H1 (cell line): ENCODE measurements at regions not wholly inside any gene's neighbourhood (a gene's known extent, or its start where the extent isn't known, plus 50 kb on each side); places are given as distances from the start of the nearest gene placed in this dataset.
"Not testable (repeated sequence)": the region's sequence is repeated elsewhere in the genome, so short reads cannot be mapped to it uniquely, and the experiment has no call there.

ENCODE experiments used
- CTCF ChIA-PET: fragments of 300-600 bp; sonication (Branson Sonifier 250); formaldehyde crosslinking; loops from one replicate; lab custom pipeline; 2021; ENCODE audit not compliant: partially characterized antibody; lab: Charles Lee
- POLR2A ChIA-PET: fragments of 300-600 bp; sonication (Branson Sonifier 250); formaldehyde crosslinking; loops from one replicate; lab custom pipeline; 2021; ENCODE audit warnings: inconsistent platforms; ENCODE audit not compliant: partially characterized antibody; lab: Charles Lee
- DNase-seq, 2 experiments: peaks; one replicate each; pipeline versions ENCODE4 v3.0.0 to v3.0.0-alpha.2; 2010 to 2022; ENCODE audit warnings: low spot score in 2 of 2, low read depth in 1 of 2, mixed read lengths in 1 of 2
- FAIRE-seq: peaks from 2 replicates; lab custom pipeline; 2011; peaks lifted over from hg19 to GRCh38; lab: Jason Lieb, UNC
- H2AFZ ChIP-seq: 2 replicates; pipeline ENCODE4 v1.8.1; 2012; ENCODE audit warnings: low read length, inconsistent platforms
- H2AK5ac ChIP-seq: 2 replicates; pipeline ENCODE4 v1.6.1; 2013; ENCODE audit warnings: low read depth, low read length
- H2BK120ac ChIP-seq: replicated peaks from 2 replicates; pipeline ENCODE3; 2013; ENCODE audit warnings: low read depth, low read length, inconsistent platforms
- H2BK12ac ChIP-seq: 2 replicates; pipeline ENCODE4 v1.6.1; 2013; ENCODE audit warnings: low read depth, low read length
- H2BK15ac ChIP-seq: 2 replicates; pipeline ENCODE4 v1.6.1; 2013; ENCODE audit warnings: low read length
- H2BK20ac ChIP-seq: 2 replicates; pipeline ENCODE4 v1.6.1; 2013; ENCODE audit warnings: low read length
- H2BK5ac ChIP-seq: 2 replicates; pipeline ENCODE4 v1.6.1; 2013; ENCODE audit warnings: low read depth, low read length
- H3K14ac ChIP-seq: 2 replicates; pipeline ENCODE4 v1.6.1; 2013; ENCODE audit warnings: inconsistent platforms; ENCODE audit not compliant: insufficient read length
- H3K18ac ChIP-seq: 2 replicates; pipeline ENCODE4 v1.6.1; 2013; ENCODE audit warnings: low read length; ENCODE audit errors: extremely low read depth
- H3K23ac ChIP-seq: 2 replicates; pipeline ENCODE4 v1.6.1; 2013; ENCODE audit warnings: inconsistent platforms; ENCODE audit not compliant: insufficient read length
- H3K23me2 ChIP-seq: 2 replicates; pipeline ENCODE4 v1.6.1; 2013; ENCODE audit warnings: low read depth, low read length
- H3K27ac ChIP-seq: 2 replicates; pipeline ENCODE4 v1.6.1; 2011; ENCODE audit warnings: low read depth, low read length, inconsistent platforms
- H3K27me3 ChIP-seq, 4 experiments: replicated peaks in 1 of 4; 1 replicate in 1 of 4; 2 replicates in 3 of 4; pipeline versions ENCODE4 v1.6.1 to v1.8.1; 2011 to 2013; ENCODE audit warnings: low read length in 3 of 4, mild to moderate bottlenecking in 3 of 4, inconsistent platforms in 2 of 4, mixed read lengths in 2 of 4, moderate library complexity in 1 of 4; ENCODE audit not compliant: control insufficient read depth in 3 of 4, insufficient read depth in 3 of 4; ENCODE audit errors: extremely low read depth in 1 of 4
- H3K36me3 ChIP-seq, 4 experiments: 2 replicates each; pipeline versions ENCODE4 v1.6.1 to v1.8.1; 2011 to 2013; ENCODE audit warnings: mild to moderate bottlenecking in 4 of 4, low read length in 3 of 4, moderate library complexity in 2 of 4, control low read depth in 1 of 4, inconsistent platforms in 1 of 4; ENCODE audit not compliant: insufficient read depth in 4 of 4, control insufficient read depth in 2 of 4
- H3K4ac ChIP-seq: replicated peaks from 2 replicates; pipeline ENCODE3; 2013; ENCODE audit warnings: low read length, low read depth, mixed read lengths, inconsistent platforms; ENCODE audit not compliant: insufficient read length
- H3K4me1 ChIP-seq, 4 experiments: replicated peaks in 1 of 4; 1 replicate in 1 of 4; 2 replicates in 3 of 4; pipeline versions ENCODE4 v1.6.1 to v1.8.1; 2011 to 2013; ENCODE audit warnings: low read length in 3 of 4, inconsistent platforms in 2 of 4, mixed read lengths in 1 of 4; ENCODE audit not compliant: insufficient read depth in 4 of 4, control insufficient read depth in 3 of 4
- H3K4me2 ChIP-seq, 2 experiments: 2 replicates each; pipeline versions ENCODE4 v1.6.1 to v1.8.1; 2011 to 2013; ENCODE audit warnings: low read depth in 2 of 2, low read length in 2 of 2, control low read depth in 1 of 2, inconsistent platforms in 1 of 2, mild to moderate bottlenecking in 1 of 2; ENCODE audit not compliant: insufficient read depth in 1 of 2
- H3K4me3 ChIP-seq, 4 experiments: fragments of 200-600, 300-600 bp in 1 of 4; sonication (generic), shearing (Covaris generic), sonication (Bioruptor Twin) in 1 of 4; 2 replicates each; pipeline versions ENCODE4 v1.5.1 to v1.8.1; 2011 to 2016; ENCODE audit warnings: low read length in 4 of 4, low read depth in 3 of 4, control low read depth in 2 of 4, inconsistent platforms in 2 of 4, mild to moderate bottlenecking in 2 of 4, mixed read lengths in 1 of 4, moderate library complexity in 1 of 4; ENCODE audit not compliant: insufficient read depth in 2 of 4; ENCODE audit errors: extremely low read depth in 1 of 4
- H3K56ac ChIP-seq: replicated peaks from 2 replicates; pipeline ENCODE3; 2013; ENCODE audit warnings: low read depth, mild to moderate bottlenecking, mixed read lengths, low read length, inconsistent platforms; ENCODE audit not compliant: insufficient read length
- H3K79me1 ChIP-seq: 2 replicates; pipeline ENCODE4 v1.6.1; 2013; ENCODE audit warnings: low read depth, low read length, control low read depth
- H3K79me2 ChIP-seq, 2 experiments: 2 replicates each; pipeline versions ENCODE4 v1.6.1 to v1.8.1; 2012 to 2013; ENCODE audit warnings: low read length in 2 of 2, mild to moderate bottlenecking in 2 of 2, inconsistent platforms in 1 of 2; ENCODE audit not compliant: insufficient read depth in 2 of 2, control insufficient read depth in 1 of 2
- H3K9ac ChIP-seq, 4 experiments: replicated peaks in 1 of 4; 1 replicate in 1 of 4; 2 replicates in 3 of 4; pipeline versions ENCODE4 v1.6.1 to v1.8.1; 2011 to 2013; ENCODE audit warnings: low read depth in 3 of 4, low read length in 3 of 4, control low read depth in 2 of 4, mild to moderate bottlenecking in 2 of 4, moderate library complexity in 2 of 4, inconsistent platforms in 1 of 4; ENCODE audit errors: extremely low read depth in 1 of 4
- H3K9me3 ChIP-seq, 2 experiments: 2 replicates each; pipeline versions ENCODE4 v1.6.1 to v1.8.1; 2012 to 2013; ENCODE audit warnings: mild to moderate bottlenecking in 2 of 2, moderate library complexity in 2 of 2, control low read depth in 1 of 2, inconsistent platforms in 1 of 2, low read depth in 1 of 2, low read length in 1 of 2, mixed read lengths in 1 of 2; ENCODE audit not compliant: insufficient read depth in 2 of 2
- H4K20me1 ChIP-seq, 2 experiments: replicated peaks in 1 of 2; 2 replicates each; pipeline versions ENCODE3 to v1.8.1; 2011 to 2013; ENCODE audit warnings: inconsistent platforms in 2 of 2, low read length in 2 of 2, mild to moderate bottlenecking in 1 of 2; ENCODE audit not compliant: insufficient read depth in 2 of 2, control insufficient read depth in 1 of 2
- H4K5ac ChIP-seq: 2 replicates; pipeline ENCODE4 v1.6.1; 2013; ENCODE audit warnings: low read length, low read depth, mixed read lengths, inconsistent platforms; ENCODE audit not compliant: insufficient read length
- H4K8ac ChIP-seq: 2 replicates; pipeline ENCODE4 v1.8.0; 2013; ENCODE audit warnings: mild to moderate bottlenecking, moderate library complexity, low read length, inconsistent platforms; ENCODE audit not compliant: insufficient read depth; ENCODE audit errors: extremely low read depth
- H4K91ac ChIP-seq: replicated peaks from 2 replicates; pipeline ENCODE3; 2013; ENCODE audit warnings: low read length, mixed read lengths, inconsistent platforms; ENCODE audit not compliant: insufficient read length
- RAD21 ChIP-seq, 2 experiments: IDR thresholded peaks in 1 of 2; conservative IDR thresholded peaks in 1 of 2; 2 replicates each; pipeline ENCODE4 v1.6.1; 2011; ENCODE audit warnings: low read depth in 2 of 2, low read length in 2 of 2, improper control_type of control experiment in 1 of 2, inconsistent platforms in 1 of 2, mild to moderate bottlenecking in 1 of 2, moderate library complexity in 1 of 2
- WGBS, 2 experiments: shearing (Covaris generic) in 1 of 2; methylation state at CpG; one replicate each; pipeline versions ENCODE4 v1.1.6 to v1.1.7; 2013 to 2015; ENCODE audit warnings: low lambda C conversion rate in 2 of 2, mixed read lengths in 2 of 2, inconsistent platforms in 1 of 2, low coverage in 1 of 2, missing lambda C conversion rate in 1 of 2; ENCODE audit not compliant: insufficient replicate concordance in 2 of 2, insufficient coverage in 1 of 2, insufficient read length in 1 of 2; ENCODE audit errors: extremely low coverage in 1 of 2, missing lambda C conversion rate in 1 of 2; 5-methylcytosine and 5-hydroxymethylcytosine counted together

- H3K23ac ChIP-seq, H3K4me1 ChIP-seq, H3K18ac ChIP-seq, H3K9ac ChIP-seq, H2AK5ac ChIP-seq, H4K8ac ChIP-seq, H3K27ac ChIP-seq, H3K9me3 ChIP-seq, H2BK120ac ChIP-seq, H4K91ac ChIP-seq, H3K56ac ChIP-seq, H3K4me3 ChIP-seq, H3K36me3 ChIP-seq, H2AFZ ChIP-seq, H2BK15ac ChIP-seq, H3K27me3 ChIP-seq, H4K5ac ChIP-seq, H2BK20ac ChIP-seq, H2BK5ac ChIP-seq, H3K4ac ChIP-seq, H3K23me2 ChIP-seq, H4K20me1 ChIP-seq, H2BK12ac ChIP-seq, H3K4me2 ChIP-seq, H3K79me1 ChIP-seq, POLR2A ChIA-PET, H3K79me2 ChIP-seq, DNase-seq, FAIRE-seq, H3K14ac ChIP-seq: not testable (repeated sequence)
- 57% methylated on average over 3 of the region's 3 CpGs; no CpG with 5 or more reads in 1 of the 2 experiments for WGBS, 2 experiments
- CTCF ChIA-PET, result interaction anchor here (0.7 to 2.7 kb wide), 19 partner anchors 9 to 164 kb away, joined by 3 to 7 read pairs (median 3); no protein-coding TSS in a partner anchor
- TF ChIP-seq RAD21 (IDR thresholded peaks at IDR 0.05 in 1 of 2, conservative IDR thresholded peaks at IDR 0.05 in 1 of 2; ENCODE audit: low read depth in 2 of 2, low read length in 2 of 2), result peak in 1 of 2 experiments; percentile 23; a peak in 2 of 4 replicates
Observed at GRCh38 chr15:53891862-53892261, 86.4 kb upstream of the UNC13C start.
